WERI-Rb-1 (cell line): ENCODE measurements at regions not wholly inside any gene's neighbourhood (a gene's known extent, or its start where the extent isn't known, plus 50 kb on each side); places are given as distances from the start of the nearest gene placed in this dataset.

Experiments
- DNase-seq: peaks from one replicate; pipeline ENCODE4 v3.0.0-alpha.2; 2020
- H3K27ac ChIP-seq: fragments of 250-450 bp; sonication (Bioruptor Pico); 2 replicates; pipeline ENCODE4 v1.5.1; 2020; ENCODE audit warnings: mild to moderate bottlenecking, moderate library complexity
- H3K27me3 ChIP-seq: fragments of 250-450 bp; sonication (Bioruptor Pico); 2 replicates; pipeline ENCODE4 v1.5.1; 2021; ENCODE audit warnings: mild to moderate bottlenecking, low read depth, moderate library complexity; ENCODE audit not compliant: insufficient read depth, severe bottlenecking
- H3K36me3 ChIP-seq: fragments of 250-450 bp; sonication (Bioruptor Pico); 2 replicates; pipeline ENCODE4 v1.5.1; 2020; ENCODE audit warnings: mild to moderate bottlenecking, moderate library complexity
- H3K4me3 ChIP-seq: 2 replicates; pipeline ENCODE4 v1.5.1; 2011; ENCODE audit warnings: low read depth, mild to moderate bottlenecking, control low read depth, low read length
- H3K9me3 ChIP-seq: fragments of 250-450 bp; sonication (Bioruptor Pico); 2 replicates; pipeline ENCODE4 v1.5.1; 2021; ENCODE audit warnings: mild to moderate bottlenecking, moderate library complexity; ENCODE audit not compliant: severe bottlenecking
- TF ChIP-seq, protein P1 (sequence below): IDR thresholded peaks from 2 replicates; pipeline ENCODE4 v1.5.1; 2011; ENCODE audit warnings: low read depth, mild to moderate bottlenecking, control low read depth, inconsistent platforms, low read length

DNA sequence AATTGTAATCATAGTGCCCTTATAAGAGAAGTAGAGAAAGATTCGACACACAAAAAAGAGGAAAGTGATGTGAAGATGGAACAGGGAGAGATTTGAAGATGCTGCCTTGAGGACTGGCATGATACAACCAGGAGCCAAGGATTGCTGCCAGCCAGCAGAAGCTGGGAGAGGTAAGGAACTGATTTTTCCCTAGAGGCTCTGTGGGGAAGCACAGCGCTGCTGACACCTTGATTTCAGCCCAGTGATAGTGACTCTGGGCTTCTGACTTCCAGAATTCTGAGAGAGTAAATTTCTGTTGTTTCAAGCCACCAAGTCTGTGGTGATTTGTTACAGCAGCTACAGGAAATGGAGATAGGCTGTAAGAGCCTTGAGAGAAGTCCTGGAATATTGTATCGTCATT is 98.2 kb downstream of the RAB11FIP2 start:
- TF ChIP-seq, protein P1, sequence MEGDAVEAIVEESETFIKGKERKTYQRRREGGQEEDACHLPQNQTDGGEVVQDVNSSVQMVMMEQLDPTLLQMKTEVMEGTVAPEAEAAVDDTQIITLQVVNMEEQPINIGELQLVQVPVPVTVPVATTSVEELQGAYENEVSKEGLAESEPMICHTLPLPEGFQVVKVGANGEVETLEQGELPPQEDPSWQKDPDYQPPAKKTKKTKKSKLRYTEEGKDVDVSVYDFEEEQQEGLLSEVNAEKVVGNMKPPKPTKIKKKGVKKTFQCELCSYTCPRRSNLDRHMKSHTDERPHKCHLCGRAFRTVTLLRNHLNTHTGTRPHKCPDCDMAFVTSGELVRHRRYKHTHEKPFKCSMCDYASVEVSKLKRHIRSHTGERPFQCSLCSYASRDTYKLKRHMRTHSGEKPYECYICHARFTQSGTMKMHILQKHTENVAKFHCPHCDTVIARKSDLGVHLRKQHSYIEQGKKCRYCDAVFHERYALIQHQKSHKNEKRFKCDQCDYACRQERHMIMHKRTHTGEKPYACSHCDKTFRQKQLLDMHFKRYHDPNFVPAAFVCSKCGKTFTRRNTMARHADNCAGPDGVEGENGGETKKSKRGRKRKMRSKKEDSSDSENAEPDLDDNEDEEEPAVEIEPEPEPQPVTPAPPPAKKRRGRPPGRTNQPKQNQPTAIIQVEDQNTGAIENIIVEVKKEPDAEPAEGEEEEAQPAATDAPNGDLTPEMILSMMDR = 0 out of 2 replicates have a peak, but pooled peaks have one; percentile 16
- Histone ChIP-seq H3K27ac (no peak overlapping the region), H3K9me3 (no peaks in the 10 kb centered on the region), H3K4me3 (no peak overlapping the region), H3K36me3 (no peaks in the 10 kb centered on the region), H3K27me3 (no peaks in the 10 kb centered on the region)
- DNase-seq = no peak

DNA sequence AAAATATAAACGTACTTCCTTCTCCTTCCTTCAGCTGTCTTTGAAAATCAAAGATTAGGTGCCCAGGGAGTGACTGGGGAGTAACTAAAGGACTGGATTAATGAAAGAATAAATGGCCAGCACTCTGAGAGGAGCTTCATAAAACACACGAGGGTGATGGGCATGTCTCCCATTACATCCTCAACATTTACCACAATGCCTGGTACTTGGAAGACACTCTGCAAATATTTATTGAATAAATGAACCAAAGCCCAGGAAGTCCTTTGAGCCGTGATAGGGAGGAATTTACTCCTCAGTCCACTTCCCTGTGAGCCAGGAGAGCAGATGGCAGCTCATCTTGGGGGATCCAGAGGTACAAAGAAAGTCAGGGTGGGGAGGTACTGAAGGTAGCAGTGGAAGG is 96.3 kb downstream of the RAB11FIP2 start:
- H3K36me3 ChIP-seq = no peaks in the 10 kb centered on the region
- H3K9me3 ChIP-seq = no peaks in the 10 kb centered on the region
- no peak overlapping the region for H3K4me3 ChIP-seq
- TF ChIP-seq, protein P1 = no peak
- H3K27me3 ChIP-seq = no peaks in the 10 kb centered on the region
- DNase-seq = no peak
- no peak overlapping the region for H3K27ac ChIP-seq
